HCT116 (cell line): ENCODE measurements at regions not wholly inside any gene's neighbourhood (a gene's known extent, or its start where the extent isn't known, plus 50 kb on each side); places are given as distances from the start of the nearest gene placed in this dataset.

ENCODE experiments used
- ATAC-seq: fragments of 200-7000 bp; cut with Tn5 transposase; 2 replicates; pipeline ENCODE4 v1.9.1; 2020; ENCODE audit warnings: mild to moderate bottlenecking, moderate library complexity
- BruUV-seq: library from RNA; stranded (reverse); fragments of 400-500 nt; replicated peaks from 2 replicates; lab custom pipeline; 2021; lab: Mats Ljungman, UMichigan
- CTCF ChIA-PET: fragments of 300-600 bp; sonication (Branson Sonifier 250); formaldehyde crosslinking; loops from one replicate; lab custom pipeline; 2021; ENCODE audit warnings: antibody characterized with exemption; lab: Charles Lee
- POLR2A ChIA-PET: fragments of 300-600, 350-600 bp; sonication (Branson Sonifier 250); formaldehyde crosslinking; loops from one replicate; lab custom pipeline; 2021; ENCODE audit warnings: antibody characterized with exemption; lab: Charles Lee
- RAD21 ChIA-PET, 2 experiments: fragments of 300-600 bp; sonication (Branson Sonifier 250); formaldehyde crosslinking; loops; one replicate each; lab custom pipeline; 2023; ENCODE audit warnings: low total read pairs in 2 of 2; ENCODE audit not compliant: uncharacterized antibody in 2 of 2, unreplicated experiment in 2 of 2, low non-redundant PET in 1 of 2; lab: Charles Lee
- DNase-seq: peaks from one replicate; pipeline ENCODE4 v3.0.0-alpha.2; 2010; ENCODE audit warnings: low read depth, low spot score
- H2AFZ ChIP-seq: fragments of 200-600 bp; shearing (Covaris generic), sonication (generic); 2 replicates; pipeline ENCODE4 v1.6.1; 2017; ENCODE audit warnings: low read depth, mixed run types, mixed read lengths, antibody characterized with exemption, low read length; ENCODE audit not compliant: poor library complexity, severe bottlenecking
- H3K27ac ChIP-seq: 2 replicates; pipeline ENCODE4 v1.5.1; 2012; ENCODE audit warnings: low read depth, low read length
- H3K27me3 ChIP-seq: fragments of 200-600 bp; sonication (generic); 2 replicates; pipeline ENCODE4 v1.6.1; 2016; ENCODE audit warnings: mixed run types, low read length, mixed read lengths; ENCODE audit not compliant: insufficient read depth
- H3K36me3 ChIP-seq, 2 experiments: fragments of 200-500 bp in 1 of 2; fragments of 200-600 bp in 1 of 2; sonication (Bioruptor generic) in 1 of 2; sonication (generic) in 1 of 2; 2 replicates each; pipeline versions ENCODE4 v1.5.1 to v1.6.1; 2014 to 2016; ENCODE audit warnings: low read length in 2 of 2, inconsistent platforms in 1 of 2, mixed read lengths in 1 of 2, mixed run types in 1 of 2; ENCODE audit not compliant: insufficient read depth in 2 of 2, control insufficient read depth in 1 of 2
- H3K4me1 ChIP-seq, 2 experiments: fragments of 200-600 bp in 1 of 2; sonication (generic) in 1 of 2; 2 replicates each; pipeline versions ENCODE4 v1.5.1 to v1.6.1; 2012 to 2017; ENCODE audit warnings: low read length in 2 of 2, inconsistent platforms in 1 of 2, mild to moderate bottlenecking in 1 of 2, mixed read lengths in 1 of 2, mixed run types in 1 of 2, moderate library complexity in 1 of 2; ENCODE audit not compliant: insufficient read depth in 2 of 2, control insufficient read depth in 1 of 2
- H3K4me2 ChIP-seq: fragments of 200-600 bp; sonication (generic); 2 replicates; pipeline ENCODE4 v1.6.1; 2017; ENCODE audit warnings: mixed run types, low read length, mixed read lengths
- H3K4me3 ChIP-seq, 2 experiments: fragments of 200-600 bp in 1 of 2; sonication (generic) in 1 of 2; replicated peaks in 1 of 2; 2 replicates each; pipeline ENCODE4 v1.5.1; 2011 to 2016; ENCODE audit warnings: low read length in 2 of 2, control low read depth in 1 of 2, low read depth in 1 of 2, mild to moderate bottlenecking in 1 of 2, mixed read lengths in 1 of 2, mixed run types in 1 of 2
- H3K79me2 ChIP-seq: fragments of 200-600 bp; sonication (generic); 2 replicates; pipeline ENCODE4 v1.6.1; 2017; ENCODE audit warnings: mild to moderate bottlenecking, mixed run types, low read length, moderate library complexity, mixed read lengths; ENCODE audit not compliant: insufficient read depth
- H3K9ac ChIP-seq: fragments of 200-600 bp; sonication (generic); 2 replicates; pipeline ENCODE4 v1.6.1; 2016; ENCODE audit warnings: low read length, mixed read lengths
- H3K9me2 ChIP-seq: fragments of 200-600 bp; sonication (generic), shearing (Covaris generic); 2 replicates; pipeline ENCODE4 v1.6.1; 2017; ENCODE audit warnings: mixed run types, mild to moderate bottlenecking, moderate library complexity; ENCODE audit not compliant: insufficient read depth
- H3K9me3 ChIP-seq, 2 experiments: fragments of 200-500 bp in 1 of 2; fragments of 200-600 bp in 1 of 2; sonication (Bioruptor generic) in 1 of 2; sonication (generic) in 1 of 2; 2 replicates each; pipeline ENCODE4 v1.6.1; 2014 to 2017; ENCODE audit warnings: low read length in 2 of 2, mixed read lengths in 2 of 2, inconsistent platforms in 1 of 2, low read depth in 1 of 2, mild to moderate bottlenecking in 1 of 2, mixed run types in 1 of 2, moderate library complexity in 1 of 2; ENCODE audit not compliant: control insufficient read depth in 1 of 2, insufficient read depth in 1 of 2
- H4K20me1 ChIP-seq: fragments of 200-600 bp; sonication (generic), shearing (Covaris generic); 2 replicates; pipeline ENCODE4 v1.6.1; 2017; ENCODE audit warnings: mixed run types, mild to moderate bottlenecking, moderate library complexity; ENCODE audit not compliant: insufficient read depth
- ATF3 ChIP-seq: IDR thresholded peaks from 2 replicates; pipeline ENCODE4 v1.6.1; 2012
- CBX3 ChIP-seq: IDR thresholded peaks from 2 replicates; pipeline ENCODE4 v1.6.1; 2012; ENCODE audit warnings: low read depth
- CEBPB ChIP-seq: IDR thresholded peaks from 2 replicates; pipeline ENCODE4 v1.6.1; 2012; ENCODE audit warnings: low read depth
- CTCF ChIP-seq, 3 experiments: fragments of 200-600 bp in 1 of 3; sonication (generic) in 1 of 3; IDR thresholded peaks in 2 of 3; conservative IDR thresholded peaks in 1 of 3; 2 replicates each; pipeline ENCODE4 v1.5.1; 2012 to 2017; ENCODE audit warnings: low read depth in 2 of 3, low read length in 2 of 3, antibody characterized with exemption in 1 of 3, borderline replicate concordance in 1 of 3, control low read depth in 1 of 3, mild to moderate bottlenecking in 1 of 3, mixed read lengths in 1 of 3, mixed run types in 1 of 3, moderate library complexity in 1 of 3; ENCODE audit not compliant: insufficient read depth in 1 of 3
- EGR1 ChIP-seq: IDR thresholded peaks from 2 replicates; pipeline ENCODE4 v1.6.1; 2012; ENCODE audit warnings: low read depth
- ELF1 ChIP-seq: IDR thresholded peaks from 2 replicates; pipeline ENCODE4 v1.6.1; 2012; ENCODE audit warnings: low read depth, borderline replicate concordance
- EZH2 ChIP-seq: fragments of 200-600 bp; sonication (generic); IDR thresholded peaks from 2 replicates; pipeline ENCODE4 v1.6.1; 2017; ENCODE audit warnings: antibody characterized with exemption, mixed run types
- FOSL1 ChIP-seq: IDR thresholded peaks from 2 replicates; pipeline ENCODE4 v1.6.1; 2012; ENCODE audit warnings: low read depth
- JUND ChIP-seq: IDR thresholded peaks from 2 replicates; pipeline ENCODE4 v1.6.1; 2012
- MAX ChIP-seq: IDR thresholded peaks from 2 replicates; pipeline ENCODE4 v1.6.1; 2012
- POLR2A ChIP-seq: IDR thresholded peaks from 2 replicates; pipeline ENCODE4 v1.7.0; 2011; ENCODE audit warnings: borderline replicate concordance; ENCODE audit not compliant: insufficient read depth, insufficient read length; ENCODE audit errors: extremely low read depth
- POLR2AphosphoS5 ChIP-seq: IDR thresholded peaks from 2 replicates; pipeline ENCODE4 v1.6.1; 2011; ENCODE audit warnings: mild to moderate bottlenecking, low read depth, low read length, moderate library complexity
- RAD21 ChIP-seq: IDR thresholded peaks from 2 replicates; pipeline ENCODE4 v1.6.1; 2012; ENCODE audit warnings: low read depth, mild to moderate bottlenecking
- REST ChIP-seq: IDR thresholded peaks from 2 replicates; pipeline ENCODE4 v1.6.1; 2012; ENCODE audit warnings: low read depth
- SIN3A ChIP-seq: IDR thresholded peaks from 2 replicates; pipeline ENCODE4 v1.6.1; 2012; ENCODE audit warnings: low read depth
- SP1 ChIP-seq: IDR thresholded peaks from 2 replicates; pipeline ENCODE4 v1.6.1; 2012; ENCODE audit warnings: low read depth
- TCF7L2 ChIP-seq: IDR thresholded peaks from 2 replicates; pipeline ENCODE4 v1.7.0; 2011; ENCODE audit warnings: borderline replicate concordance, inconsistent platforms; ENCODE audit not compliant: insufficient read depth, insufficient read length; ENCODE audit errors: extremely low read depth
- YY1 ChIP-seq: IDR thresholded peaks from 2 replicates; pipeline ENCODE4 v1.6.1; 2011; ENCODE audit warnings: low read length, low read depth, moderate library complexity, mild to moderate bottlenecking; ENCODE audit not compliant: insufficient replicate concordance; ENCODE audit errors: extremely low read depth
- ZFX ChIP-seq: fragments of 450-650 bp; IDR thresholded peaks from 2 replicates; pipeline ENCODE4 v1.6.1; 2017
- intact Hi-C: fragments of 100-400 bp; cut with micrococcal nuclease; formaldehyde crosslinking; loops from 2 replicates; pipeline ENCODE4 v1.10.0; 2022

- no peak overlapping the region for H3K4me3 ChIP-seq
- H3K4me2 ChIP-seq: no peak overlapping the region
- intact Hi-C loops: no loop called here
- no peak overlapping the region for H2AFZ ChIP-seq
- no peak overlapping the region for H3K9ac ChIP-seq
- RAD21 ChIA-PET: no interaction called here
- no peaks in the 10 kb centered on the region for H3K36me3 ChIP-seq
- H3K9me2 ChIP-seq: no peaks in the 10 kb centered on the region
- no peaks in the 10 kb centered on the region for H3K27me3 ChIP-seq
- DNase-seq (no peak), ATAC-seq (no peak)
- H4K20me1 ChIP-seq: no peaks in the 10 kb centered on the region
- TF ChIP-seq RAD21 (no peak), ZFX (no peak), ATF3 (no peak), SP1 (no peak), TCF7L2 (no peak), CTCF (IDR thresholded peaks at IDR 0.05 in 2 of 3, conservative IDR thresholded peaks at IDR 0.05 in 1 of 3; ENCODE audit: borderline replicate concordance in 1 of 3, insufficient read depth in 1 of 3, low read depth in 2 of 3, low read length in 2 of 3) (no peak), EGR1 (no peak), SIN3A (no peak), YY1 (no peak), CBX3 (no peak), ELF1 (no peak), JUND (no peak), CEBPB (no peak), POLR2A (no peak), MAX (no peak), FOSL1 (no peak), POLR2AphosphoS5 (no peak), REST (no peak), EZH2 (no peak)
- no peaks in the 10 kb centered on the region for H3K9me3 ChIP-seq
- BruUV-seq: no TSS peak
- H3K27ac ChIP-seq: no peak overlapping the region
- CTCF ChIA-PET: no interaction called here
- H3K79me2 ChIP-seq: no peaks in the 10 kb centered on the region
- peaks cover 0 to 28% of the 10 kb centered on the region in 2 experiments; a peak in 2 of 4 replicates for H3K4me1 ChIP-seq
- POLR2A ChIA-PET: no interaction called here
Measured at GRCh38 chr10:31648966-31649365, 279.7 kb downstream of the ARHGAP12 start.
